GM21786 (cell line): ENCODE measurements at regions not wholly inside any gene's neighbourhood (a gene's known extent, or its start where the extent isn't known, plus 50 kb on each side); places are given as distances from the start of the nearest gene placed in this dataset.
"Not testable (repeated sequence)": the region's sequence is repeated elsewhere in the genome, so short reads cannot be mapped to it uniquely, and the experiment has no call there.

ENCODE experiments used
- ATAC-seq: cut with Tn5 transposase; IDR thresholded peaks from one replicate; pipeline ENCODE4 v1.9.1; 2021; ENCODE audit not compliant: unreplicated experiment

- ATAC-seq = no peak
These were observed 103.1 kb downstream of the OTOL1 start for GRCh38 chr3:161599697-161600096.

- no peak for ATAC-seq
These were observed 103.6 kb downstream of the OTOL1 start for GRCh38 chr3:161600173-161600572.

GRCh38 chr3:161602475-161602874 is 105.9 kb downstream of the OTOL1 start:
- no peak for ATAC-seq

GRCh38 chr3:161602918-161603317 is 106.3 kb downstream of the OTOL1 start:
- no peak for ATAC-seq

GRCh38 chr3:161607056-161607455 is 110.4 kb downstream of the OTOL1 start:
- no peak for ATAC-seq

- ATAC-seq = no peak
These were observed 122.7 kb downstream of the OTOL1 start for GRCh38 chr3:161619351-161619750.

- ATAC-seq = no peak
These were observed 134.2 kb downstream of the OTOL1 start for GRCh38 chr3:161630794-161631193.

- ATAC-seq = no peak
These were observed 134.9 kb downstream of the OTOL1 start for GRCh38 chr3:161631536-161631935.

GRCh38 chr3:161637559-161637958 is 141.0 kb downstream of the OTOL1 start:
- no peak for ATAC-seq

- ATAC-seq = not testable (repeated sequence)
These were observed 142.5 kb downstream of the OTOL1 start for GRCh38 chr3:161639095-161639494.

GRCh38 chr3:161640181-161640580 is 143.6 kb downstream of the OTOL1 start:
- no peak for ATAC-seq

- ATAC-seq = no peak
These were observed 144.7 kb downstream of the OTOL1 start for GRCh38 chr3:161641287-161641686.

- no peak for ATAC-seq
These were observed 148.5 kb downstream of the OTOL1 start for GRCh38 chr3:161644891-161645635.

- ATAC-seq = no peak
These were observed 151.4 kb downstream of the OTOL1 start for GRCh38 chr3:161647936-161648470.

- no peak for ATAC-seq
These were observed 153.4 kb downstream of the OTOL1 start for GRCh38 chr3:161649900-161650484.

GRCh38 chr3:161657786-161658185 is 161.2 kb downstream of the OTOL1 start:
- ATAC-seq = no peak

- no peak for ATAC-seq
These were observed 174.5 kb downstream of the OTOL1 start for GRCh38 chr3:161671141-161671540.

GRCh38 chr3:161672478-161672877 is 175.9 kb downstream of the OTOL1 start:
- ATAC-seq = no peak

- ATAC-seq = no peak
These were observed 177.3 kb downstream of the OTOL1 start for GRCh38 chr3:161673866-161674265.

- no peak for ATAC-seq
These were observed 177.8 kb downstream of the OTOL1 start for GRCh38 chr3:161674402-161674801.

- not testable (repeated sequence) for ATAC-seq
These were observed 185.2 kb downstream of the OTOL1 start for GRCh38 chr3:161681831-161682230.

- no peak for ATAC-seq
These were observed 186.1 kb downstream of the OTOL1 start for GRCh38 chr3:161682715-161683114.
